ENCODE measurements at regions not wholly inside any gene's neighbourhood (a gene's known extent, or its start where the extent isn't known, plus 50 kb on each side); places are given as distances from the start of the nearest gene placed in this dataset.
"Not testable (repeated sequence)": the region's sequence is repeated elsewhere in the genome, so short reads cannot be mapped to it uniquely, and the experiment has no call there.

DNA sequence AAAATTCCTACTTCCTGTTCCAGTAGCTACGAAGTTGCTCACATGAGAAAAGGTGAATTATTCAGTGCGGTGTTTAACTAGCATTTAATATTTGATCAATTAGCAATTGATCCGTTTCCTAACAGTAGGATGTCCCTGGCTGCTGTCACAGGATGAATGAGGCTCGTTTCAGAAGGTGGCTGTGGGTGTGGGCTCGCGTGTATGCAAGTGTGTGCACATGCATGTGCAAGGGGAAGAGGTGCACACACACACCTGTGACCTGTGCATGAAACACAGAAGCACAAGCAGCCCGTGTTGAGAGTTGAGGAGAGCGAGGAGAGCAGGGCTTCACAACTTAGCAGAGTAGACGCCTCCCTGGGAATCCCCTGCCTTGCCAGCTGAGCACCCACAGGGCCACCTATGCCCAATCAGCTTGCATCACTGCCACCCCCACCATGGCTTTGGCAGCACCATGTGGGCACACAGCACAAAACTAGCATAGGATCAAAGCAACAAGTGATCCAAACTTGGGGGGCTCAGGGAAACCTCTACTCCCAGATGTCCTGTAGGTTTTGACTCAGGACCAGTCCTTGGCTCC, 107.2 kb downstream of the C5orf15 start:
- peaks cover 0 to 4% (median 0%) of the 10 kb centered on the region in 3 donors for H3K36me3 Mint-ChIP-seq
- no peaks in the 10 kb centered on the region for H3K36me3 ChIP-seq (ENCODE audit: insufficient read depth, low read length)
- H3K27ac Mint-ChIP-seq: peak overlapping the region in 1 of 8 donors; percentile 66
- no peak overlapping the region for H3K4me3 ChIP-seq (ENCODE audit: low read length)
- no peak overlapping the region for H3K27ac ChIP-seq (ENCODE audit: low read depth, low read length)
- POLR2A ChIA-PET: no interaction called here
- H3K4me1 Mint-ChIP-seq: peaks cover 5 to 7% (median 6%) of the 10 kb centered on the region in 3 donors
- H3K27me3 Mint-ChIP-seq: peaks cover 17 to 19% of the 10 kb centered on the region in 2 donors
- DNase-seq: no peak
- no peaks in the 10 kb centered on the region for H3K4me1 ChIP-seq (ENCODE audit: insufficient read depth, low read length)
- H3K9me3 Mint-ChIP-seq: peaks cover 0 to 5% (median 1%) of the 10 kb centered on the region in 5 donors
- H3K9me3 ChIP-seq (ENCODE audit: low read length): no peaks in the 10 kb centered on the region
- no peak overlapping the region for H3K4me3 Mint-ChIP-seq
- no peaks in the 10 kb centered on the region for H3K27me3 ChIP-seq (ENCODE audit: insufficient read depth, low read length, poor library complexity, severe bottlenecking)
- CTCF ChIA-PET: interaction anchor here (1.3 kb wide), 1 partner anchor 9 kb away, joined by 6 read pairs; no protein-coding TSS in a partner anchor

DNA sequence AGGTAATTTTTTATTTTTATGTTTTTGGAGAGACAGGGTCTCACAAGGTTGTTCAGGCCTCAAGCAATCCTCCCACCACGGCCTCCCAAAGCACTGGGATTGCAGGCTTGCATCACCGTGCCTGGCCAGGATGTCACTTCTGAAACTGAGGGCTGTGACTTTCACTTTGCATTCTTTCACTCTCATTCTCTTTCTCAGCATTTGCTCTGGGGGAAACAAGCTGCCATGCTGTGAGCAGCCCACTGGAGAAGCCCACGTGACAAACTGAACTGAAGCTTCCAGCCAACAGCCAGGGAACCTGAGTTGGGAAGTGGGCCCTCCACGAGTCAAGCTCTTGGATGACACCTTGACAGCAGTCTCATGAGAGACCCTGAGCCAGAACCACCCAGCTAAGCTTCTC, 109.4 kb downstream of the C5orf15 start:
- H3K36me3 Mint-ChIP-seq: peaks cover 0 to 4% (median 0%) of the 10 kb centered on the region in 3 donors
- H3K27me3 Mint-ChIP-seq: peaks cover 17 to 28% of the 10 kb centered on the region in 2 donors
- Histone ChIP-seq H3K36me3 (ENCODE audit: insufficient read depth, low read length) (no peaks in the 10 kb centered on the region), H3K4me3 (ENCODE audit: low read length) (no peak overlapping the region), H3K27ac (ENCODE audit: low read depth, low read length) (no peak overlapping the region), H3K4me1 (ENCODE audit: insufficient read depth, low read length) (no peaks in the 10 kb centered on the region), H3K27me3 (ENCODE audit: insufficient read depth, low read length, poor library complexity, severe bottlenecking) (no peaks in the 10 kb centered on the region), H3K9me3 (ENCODE audit: low read length) (no peaks in the 10 kb centered on the region)
- H3K4me1 Mint-ChIP-seq: peaks cover 5 to 7% (median 6%) of the 10 kb centered on the region in 3 donors
- POLR2A ChIA-PET: no interaction called here
- CTCF ChIA-PET: interaction anchor here (0.6 to 0.7 kb wide), 2 partner anchors 10 to 1062 kb away, joined by 3 read pairs; no protein-coding TSS in a partner anchor
- peaks cover 0 to 6% (median 1%) of the 10 kb centered on the region in 5 donors for H3K9me3 Mint-ChIP-seq
- DNase-seq: no peak
- no peak overlapping the region for H3K4me3 Mint-ChIP-seq
- no peak overlapping the region for H3K27ac Mint-ChIP-seq

DNA sequence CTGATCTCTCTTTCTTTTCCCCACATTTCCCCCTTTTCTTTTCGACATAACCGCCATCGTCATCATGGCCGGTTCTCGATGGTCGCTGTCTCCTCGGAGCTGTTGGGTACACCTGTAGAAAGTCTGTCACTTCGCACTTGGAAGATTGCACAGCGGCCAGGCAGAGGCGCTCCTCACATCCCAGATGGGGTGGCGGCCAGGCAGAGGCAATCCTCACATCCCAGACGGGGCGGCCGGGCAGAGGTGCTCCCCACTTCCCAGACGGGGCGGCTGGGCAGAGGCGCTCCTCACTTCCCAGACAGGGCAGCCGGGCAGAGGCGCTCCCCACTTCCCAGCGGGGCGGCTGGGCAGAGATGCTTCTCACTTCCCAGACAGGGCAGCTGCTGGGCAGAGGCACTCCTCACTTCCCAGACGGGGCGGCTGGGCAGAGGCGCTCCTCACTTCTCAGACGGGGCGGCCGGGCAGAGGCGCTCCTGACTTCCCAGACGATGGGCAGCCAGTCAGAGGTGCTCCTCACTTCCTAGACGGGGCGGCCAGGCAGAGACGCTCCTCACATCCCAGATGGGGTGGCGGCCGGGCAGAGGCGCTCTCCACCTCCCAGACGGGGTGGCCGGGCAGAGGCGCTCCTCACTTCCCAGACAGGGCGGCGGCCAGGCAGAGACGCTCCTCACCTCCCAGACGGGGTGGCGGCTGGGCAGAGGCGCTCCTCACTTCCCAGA, 110.7 kb downstream of the C5orf15 start:
- H3K27me3 Mint-ChIP-seq: peaks cover 17 to 28% of the 10 kb centered on the region in 2 donors
- POLR2A ChIA-PET; H3K27ac ChIP-seq (ENCODE audit: low read depth, low read length); H3K36me3 ChIP-seq (ENCODE audit: insufficient read depth, low read length); H3K27me3 ChIP-seq (ENCODE audit: insufficient read depth, low read length, poor library complexity, severe bottlenecking); H3K36me3 Mint-ChIP-seq; H3K4me1 Mint-ChIP-seq; DNase-seq; H3K4me3 ChIP-seq (ENCODE audit: low read length); H3K9me3 Mint-ChIP-seq; H3K9me3 ChIP-seq (ENCODE audit: low read length); H3K4me3 Mint-ChIP-seq; CTCF ChIA-PET; H3K4me1 ChIP-seq (ENCODE audit: insufficient read depth, low read length): not testable (repeated sequence)
- H3K27ac Mint-ChIP-seq: peak overlapping the region in 1 of 8 donors; percentile 50

DNA sequence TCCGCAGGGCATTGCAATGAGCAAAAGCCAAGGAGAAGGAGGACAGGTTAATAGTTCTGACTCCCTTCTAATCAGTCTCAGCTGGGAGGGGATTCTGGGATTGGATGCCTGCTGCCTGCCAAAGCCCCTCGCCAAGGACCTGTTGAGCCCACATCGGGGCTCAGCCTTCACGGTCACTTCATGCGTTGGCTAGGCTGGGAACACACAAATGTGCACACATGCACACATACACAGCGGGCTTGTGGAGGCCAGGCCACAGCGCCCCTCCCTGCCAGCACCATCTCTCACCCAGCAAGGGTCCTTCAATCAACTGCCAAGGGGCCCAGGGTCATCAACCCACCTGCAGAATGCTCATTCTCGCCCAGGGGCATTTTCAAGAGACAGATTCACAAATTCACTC, 113.9 kb downstream of the C5orf15 start:
- H3K4me1 Mint-ChIP-seq: peaks cover 0 to 3% (median 0%) of the 10 kb centered on the region in 3 donors
- H3K27me3 ChIP-seq (ENCODE audit: insufficient read depth, low read length, poor library complexity, severe bottlenecking): no peaks in the 10 kb centered on the region
- H3K4me3 ChIP-seq (ENCODE audit: low read length): no peak overlapping the region
- no peaks in the 10 kb centered on the region for H3K4me1 ChIP-seq (ENCODE audit: insufficient read depth, low read length)
- peaks cover 19 to 27% of the 10 kb centered on the region in 2 donors for H3K27me3 Mint-ChIP-seq
- H3K27ac ChIP-seq (ENCODE audit: low read depth, low read length): no peak overlapping the region
- no peaks in the 10 kb centered on the region for H3K9me3 ChIP-seq (ENCODE audit: low read length)
- CTCF ChIA-PET: no interaction called here
- no peaks in the 10 kb centered on the region for H3K36me3 ChIP-seq (ENCODE audit: insufficient read depth, low read length)
- no peak overlapping the region for H3K27ac Mint-ChIP-seq
- DNase-seq: no peak
- POLR2A ChIA-PET: no interaction called here
- H3K9me3 Mint-ChIP-seq: peaks cover 0 to 6% (median 1%) of the 10 kb centered on the region in 5 donors
- no peak overlapping the region for H3K4me3 Mint-ChIP-seq
- peaks cover 0 to 2% (median 0%) of the 10 kb centered on the region in 3 donors for H3K36me3 Mint-ChIP-seq

DNA sequence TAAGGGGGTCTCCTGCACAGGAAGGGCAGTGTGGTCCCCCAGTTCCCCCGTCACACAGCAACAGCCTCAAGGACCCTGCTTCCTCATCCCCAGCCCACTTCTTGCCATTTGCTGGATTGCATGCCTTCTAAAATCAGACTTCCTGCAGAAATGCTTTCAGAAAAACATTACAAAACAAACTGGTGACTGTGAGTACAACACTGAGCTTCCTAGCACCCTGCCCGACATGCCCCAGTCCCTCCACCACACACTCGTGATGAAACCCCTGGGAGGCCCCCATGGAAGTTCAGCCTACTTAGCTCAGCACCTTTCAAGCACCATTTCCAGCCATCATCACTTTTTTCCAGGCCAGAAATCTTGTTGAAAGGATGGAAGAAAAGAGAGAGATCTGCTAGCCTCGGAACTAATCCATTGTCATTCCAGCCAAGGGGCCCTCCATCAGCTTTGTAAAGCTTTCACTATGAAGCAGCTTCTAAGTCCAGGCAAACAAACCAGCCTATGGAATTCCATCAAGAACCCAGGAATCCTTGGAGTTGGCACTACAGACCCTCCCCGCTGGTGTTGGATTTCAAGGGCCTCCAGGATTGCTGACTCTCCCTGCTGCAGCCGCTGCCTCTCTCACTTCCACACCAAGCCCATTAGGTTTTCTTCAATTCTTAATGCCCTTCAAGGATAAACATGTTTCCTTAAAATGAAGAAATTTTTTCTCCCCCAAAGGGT, 114.6 kb downstream of the C5orf15 start:
- CTCF ChIA-PET: no interaction called here
- POLR2A ChIA-PET: no interaction called here

DNA sequence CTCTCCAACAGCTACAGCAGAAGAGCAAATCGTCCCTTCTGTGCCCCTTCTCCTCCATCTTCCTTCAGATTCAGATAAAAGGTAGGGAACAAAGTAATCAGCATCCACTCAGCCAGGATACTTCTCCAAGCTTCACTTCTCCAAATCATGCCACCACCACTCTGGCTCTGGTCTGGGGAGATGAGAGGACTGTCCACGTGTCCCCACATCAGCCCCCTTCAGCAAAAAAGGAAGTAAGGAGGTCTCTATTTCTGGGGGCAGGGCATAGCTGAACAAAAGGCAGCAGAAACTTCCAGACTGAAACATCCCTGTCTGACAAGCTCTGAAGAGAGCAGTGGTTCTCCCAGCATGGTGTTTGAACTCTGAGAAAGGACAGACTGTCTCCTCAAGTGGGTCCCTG, 116.9 kb downstream of the C5orf15 start:
- H3K27me3 Mint-ChIP-seq: peaks cover 15 to 40% of the 10 kb centered on the region in 2 donors
- H3K4me1 Mint-ChIP-seq: peaks cover 3 to 12% (median 5%) of the 10 kb centered on the region in 3 donors
- H3K4me1 ChIP-seq (ENCODE audit: insufficient read depth, low read length): no peaks in the 10 kb centered on the region
- no peaks in the 10 kb centered on the region for H3K36me3 Mint-ChIP-seq
- H3K4me3 Mint-ChIP-seq: no peak overlapping the region
- H3K27me3 ChIP-seq (ENCODE audit: insufficient read depth, low read length, poor library complexity, severe bottlenecking): peaks cover 5% of the 10 kb centered on the region
- H3K9me3 Mint-ChIP-seq: peaks cover 0 to 3% (median 0%) of the 10 kb centered on the region in 5 donors
- no peaks in the 10 kb centered on the region for H3K36me3 ChIP-seq (ENCODE audit: insufficient read depth, low read length)
- H3K27ac Mint-ChIP-seq: no peak overlapping the region
- ChIA-PET POLR2A (no interaction called here), CTCF (no interaction called here)
- H3K4me3 ChIP-seq (ENCODE audit: low read length): no peak overlapping the region
- no peak overlapping the region for H3K27ac ChIP-seq (ENCODE audit: low read depth, low read length)
- DNase-seq: no peak
- H3K9me3 ChIP-seq (ENCODE audit: low read length): no peaks in the 10 kb centered on the region

More for the DNA sequence above, 114.6 kb downstream of the C5orf15 start:
- H3K9me3 ChIP-seq (ENCODE audit: low read length): no peaks in the 10 kb centered on the region
- DNase-seq: no peak
- H3K27me3 ChIP-seq (ENCODE audit: insufficient read depth, low read length, poor library complexity, severe bottlenecking): peaks cover 5% of the 10 kb centered on the region
- H3K27ac ChIP-seq (ENCODE audit: low read depth, low read length): no peak overlapping the region
- no peaks in the 10 kb centered on the region for H3K36me3 ChIP-seq (ENCODE audit: insufficient read depth, low read length)
- Mint-ChIP-seq H3K4me3 (no peak overlapping the region), H3K27me3 (peaks cover 14 to 22% of the 10 kb centered on the region in 2 donors), H3K9me3 (peaks cover 0 to 3% (median 1%) of the 10 kb centered on the region in 5 donors), H3K27ac (no peak overlapping the region), H3K36me3 (no peaks in the 10 kb centered on the region), H3K4me1 (peaks cover 0 to 3% (median 0%) of the 10 kb centered on the region in 3 donors)
- H3K4me1 ChIP-seq (ENCODE audit: insufficient read depth, low read length): no peaks in the 10 kb centered on the region
- H3K4me3 ChIP-seq (ENCODE audit: low read length): no peak overlapping the region

DNA sequence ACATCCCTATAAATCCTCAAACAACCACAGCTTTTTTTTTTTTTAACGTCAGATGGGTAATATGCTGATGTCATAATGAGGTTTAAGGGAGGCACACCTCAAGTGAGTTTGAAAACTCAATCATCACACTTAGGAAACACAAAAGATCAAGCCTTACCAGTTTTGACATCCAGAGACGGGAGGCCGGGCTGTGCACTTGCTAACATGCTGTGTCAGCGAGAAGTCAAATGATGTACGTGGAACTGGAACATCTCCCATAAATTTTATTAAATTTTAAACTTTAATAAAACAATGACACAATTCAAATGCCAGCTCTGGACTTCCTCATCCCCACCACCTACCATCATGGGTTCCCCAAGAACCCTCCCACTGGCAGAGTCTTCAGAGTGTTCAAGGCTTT, 117.6 kb downstream of the C5orf15 start:
- DNase-seq: no peak
- Histone ChIP-seq H3K27ac (ENCODE audit: low read depth, low read length) (no peak overlapping the region), H3K27me3 (ENCODE audit: insufficient read depth, low read length, poor library complexity, severe bottlenecking) (peaks cover 5% of the 10 kb centered on the region), H3K4me3 (ENCODE audit: low read length) (no peak overlapping the region), H3K4me1 (ENCODE audit: insufficient read depth, low read length) (no peaks in the 10 kb centered on the region), H3K9me3 (ENCODE audit: low read length) (no peaks in the 10 kb centered on the region), H3K36me3 (ENCODE audit: insufficient read depth, low read length) (no peaks in the 10 kb centered on the region)
- Mint-ChIP-seq H3K27me3 (peaks cover 20 to 44% of the 10 kb centered on the region in 2 donors), H3K36me3 (no peaks in the 10 kb centered on the region), H3K9me3 (no peaks in the 10 kb centered on the region), H3K4me1 (peaks cover 5 to 12% (median 5%) of the 10 kb centered on the region in 3 donors), H3K4me3 (no peak overlapping the region), H3K27ac (no peak overlapping the region)
- CTCF ChIA-PET: no interaction called here
- POLR2A ChIA-PET: no interaction called here

DNA sequence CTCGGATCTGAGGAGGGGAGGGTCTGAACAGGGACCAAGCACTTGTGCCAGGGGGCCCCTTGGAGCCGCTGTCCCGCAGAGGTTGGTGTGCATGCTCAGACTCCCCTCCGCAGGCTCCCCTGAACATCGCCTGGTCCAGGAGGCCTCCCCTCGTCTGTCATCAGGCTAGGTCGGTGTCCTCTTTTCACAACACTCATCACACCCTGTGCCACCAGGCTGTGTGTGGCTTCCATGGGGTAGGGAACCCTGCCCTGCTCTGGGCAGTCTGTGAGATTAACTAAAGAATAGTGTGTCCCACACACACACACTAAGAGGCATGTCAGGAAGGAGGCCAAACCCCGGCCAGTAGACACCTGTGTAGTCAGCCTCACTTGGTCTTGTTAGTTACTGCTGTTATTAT, 119.3 kb downstream of the C5orf15 start:
- Histone ChIP-seq H3K27me3 (ENCODE audit: insufficient read depth, low read length, poor library complexity, severe bottlenecking) (peaks cover 5% of the 10 kb centered on the region), H3K36me3 (ENCODE audit: insufficient read depth, low read length) (no peaks in the 10 kb centered on the region), H3K4me3 (ENCODE audit: low read length) (no peak overlapping the region), H3K9me3 (ENCODE audit: low read length) (no peaks in the 10 kb centered on the region), H3K4me1 (ENCODE audit: insufficient read depth, low read length) (no peaks in the 10 kb centered on the region), H3K27ac (ENCODE audit: low read depth, low read length) (no peak overlapping the region)
- peaks cover 5 to 12% (median 5%) of the 10 kb centered on the region in 3 donors for H3K4me1 Mint-ChIP-seq
- ChIA-PET CTCF (no interaction called here), POLR2A (no interaction called here)
- no peak for DNase-seq
- H3K27ac Mint-ChIP-seq: no peak overlapping the region
- no peak overlapping the region for H3K4me3 Mint-ChIP-seq
- peaks cover 20 to 35% of the 10 kb centered on the region in 2 donors for H3K27me3 Mint-ChIP-seq
- H3K9me3 Mint-ChIP-seq: no peaks in the 10 kb centered on the region
- H3K36me3 Mint-ChIP-seq: no peaks in the 10 kb centered on the region
